Epithelial cell of esophagus (primary cell): ENCODE measurements at regions not wholly inside any gene's neighbourhood (a gene's known extent, or its start where the extent isn't known, plus 50 kb on each side); places are given as distances from the start of the nearest gene placed in this dataset.
"Not testable (repeated sequence)": the region's sequence is repeated elsewhere in the genome, so short reads cannot be mapped to it uniquely, and the experiment has no call there.

ENCODE experiments used
- DNase-seq: peaks from one replicate; pipeline ENCODE4 v3.0.0; 2010; ENCODE audit warnings: low read depth
- H3K4me3 ChIP-seq: 2 replicates; pipeline ENCODE4 v1.5.1; 2011; ENCODE audit warnings: mild to moderate bottlenecking, low read length, control low read depth
- CTCF ChIP-seq: IDR thresholded peaks from 2 replicates; pipeline ENCODE4 v1.5.1; 2011; ENCODE audit warnings: low read depth, mild to moderate bottlenecking, low read length, control low read depth, inconsistent platforms; ENCODE audit not compliant: insufficient read depth; ENCODE audit errors: missing control alignments

- DNase-seq: no peak
- no peak overlapping the region for H3K4me3 ChIP-seq
- no peak for TF ChIP-seq CTCF
Observed at GRCh38 chr14:86141966-86142365, 612.0 kb downstream of the FLRT2 start.

GRCh38 chr14:86129426-86129825, 599.5 kb downstream of the FLRT2 start:
- H3K4me3 ChIP-seq: no peak overlapping the region
- no peak for DNase-seq
- TF ChIP-seq CTCF: no peak

GRCh38 chr14:86124328-86124727, 594.4 kb downstream of the FLRT2 start:
- no peak overlapping the region for H3K4me3 ChIP-seq
- TF ChIP-seq CTCF: no peak
- DNase-seq: no peak

GRCh38 chr14:86115972-86116371, 586.0 kb downstream of the FLRT2 start:
- DNase-seq: no peak
- TF ChIP-seq CTCF: no peak
- no peak overlapping the region for H3K4me3 ChIP-seq

GRCh38 chr14:86110871-86111270, 580.9 kb downstream of the FLRT2 start:
- not testable (repeated sequence) for DNase-seq, H3K4me3 ChIP-seq

- no peak for TF ChIP-seq CTCF
- no peak overlapping the region for H3K4me3 ChIP-seq
- DNase-seq: no peak
Observed at GRCh38 chr14:86104691-86105265, 574.8 kb downstream of the FLRT2 start.

- no peak for TF ChIP-seq CTCF
- no peak for DNase-seq
- no peak overlapping the region for H3K4me3 ChIP-seq
Observed at GRCh38 chr14:86094512-86094911, 564.6 kb downstream of the FLRT2 start.
